Mammary epithelial cell (primary cell): ENCODE measurements at regions not wholly inside any gene's neighbourhood (a gene's known extent, or its start where the extent isn't known, plus 50 kb on each side); places are given as distances from the start of the nearest gene placed in this dataset.

ENCODE experiments used
- CTCF ChIP-seq, 2 donors: IDR thresholded peaks in 1 of 2; conservative IDR thresholded peaks in 1 of 2; 2 replicates each; pipeline ENCODE4 v1.5.1; 2011 to 2012; ENCODE audit warnings: inconsistent platforms in 2 of 2, low read length in 2 of 2, mild to moderate bottlenecking in 2 of 2, control low read depth in 1 of 2, low read depth in 1 of 2; ENCODE audit not compliant: insufficient read depth in 1 of 2; ENCODE audit errors: extremely low read depth in 1 of 2
- EZH2 ChIP-seq: IDR thresholded peaks from 2 replicates; pipeline ENCODE4 v1.6.1; 2012; ENCODE audit warnings: low read length, inconsistent platforms, borderline replicate concordance

DNA sequence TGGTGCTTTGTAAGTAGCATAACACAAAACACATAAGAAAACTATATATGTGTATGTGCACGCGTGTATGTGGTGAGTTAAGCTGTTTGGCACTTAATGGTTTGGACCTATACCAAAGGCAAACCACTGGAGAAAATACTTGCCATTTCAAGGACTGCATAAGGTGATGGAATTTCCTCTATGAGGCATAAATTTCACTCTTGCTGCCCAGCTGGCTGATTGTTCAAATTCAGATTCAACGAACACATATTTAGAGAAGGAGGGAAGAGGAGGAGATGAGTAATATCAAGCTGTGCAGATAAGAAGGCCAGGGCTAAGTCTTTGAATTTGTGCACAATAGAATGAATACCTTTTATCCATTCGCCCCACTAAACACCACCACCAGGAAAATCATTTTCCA lies 470.6 kb upstream of the MPDZ start:
- TF ChIP-seq CTCF (conservative IDR thresholded peaks at IDR 0.05 in 1 of 2, IDR thresholded peaks at IDR 0.05 in 1 of 2; ENCODE audit: extremely low read depth in 1 of 2, insufficient read depth in 1 of 2, low read depth in 1 of 2, low read length in 2 of 2), result no peak
- no peak for TF ChIP-seq EZH2
